ENCODE measurements at regions not wholly inside any gene's neighbourhood (a gene's known extent, or its start where the extent isn't known, plus 50 kb on each side); places are given as distances from the start of the nearest gene placed in this dataset.

DNA sequence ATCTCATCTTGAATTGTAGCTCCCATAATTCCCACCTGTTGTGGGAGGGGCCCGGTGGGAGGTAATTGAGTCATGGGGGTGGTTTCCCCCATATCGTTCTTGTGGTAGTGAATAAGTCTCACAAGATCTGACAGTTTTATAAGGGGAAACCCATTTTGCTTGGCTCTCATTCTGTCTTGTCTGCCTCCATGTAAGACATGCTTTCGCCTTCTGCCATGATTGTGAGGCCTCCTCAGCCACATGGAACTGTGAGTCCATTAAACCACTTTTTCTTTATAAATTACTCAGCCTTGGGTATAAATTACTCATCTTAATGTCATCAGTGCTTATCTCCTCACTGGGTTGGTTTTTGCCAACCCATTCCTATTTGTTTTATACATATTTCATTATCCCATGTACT lies 142.0 kb upstream of the GMDS start:
- FAIRE-seq, result no peak

DNA sequence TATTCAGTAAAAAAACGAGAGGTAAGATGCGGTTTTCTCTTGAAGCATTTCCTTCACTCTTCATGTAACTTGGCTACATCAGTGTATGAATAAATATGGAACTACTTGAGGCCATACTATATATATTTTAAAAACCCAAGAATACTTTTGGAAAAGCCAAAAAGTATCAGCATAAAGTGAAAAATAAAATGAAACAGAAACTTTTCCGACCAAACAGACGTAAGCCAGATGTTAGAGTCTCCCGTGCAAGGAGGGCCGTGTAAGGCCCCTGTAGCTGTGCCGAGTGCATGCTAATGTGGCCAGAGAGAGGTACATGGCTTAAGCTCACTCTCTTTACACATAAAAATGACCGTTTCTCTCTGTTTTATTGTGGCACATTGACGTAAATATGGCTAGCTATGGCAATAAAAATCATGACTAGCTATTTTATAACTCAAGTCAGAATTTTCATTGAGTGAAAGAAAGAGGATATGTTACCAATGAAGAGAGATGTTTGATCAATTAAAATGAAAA lies 140.1 kb upstream of the GMDS start:
- DNase-seq (ENCODE audit: insufficient read length, low spot score) (no peak), FAIRE-seq (no peak)

More for the DNA sequence above, 142.0 kb upstream of the GMDS start:
- no peak for DNase-seq (ENCODE audit: insufficient read length, low spot score)

DNA sequence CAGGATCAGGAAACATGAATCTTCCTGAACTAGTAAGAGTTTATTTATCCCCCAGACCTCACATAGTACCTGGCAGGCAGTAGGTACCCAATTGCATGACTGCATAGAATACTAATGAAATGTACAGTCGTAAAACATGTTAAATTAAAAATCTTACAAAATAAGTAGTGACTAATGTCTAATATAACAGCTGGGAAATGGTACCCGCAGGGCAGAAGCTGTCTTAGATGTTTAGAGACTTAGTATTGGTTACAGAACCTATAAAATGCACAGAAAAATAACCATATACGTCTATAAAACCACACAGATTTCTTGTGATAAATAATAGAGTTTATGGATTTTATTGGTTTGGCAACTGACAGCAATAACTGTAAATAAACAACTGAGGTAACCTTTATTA lies 139.1 kb upstream of the GMDS start:
- no peak for FAIRE-seq
- DNase-seq (ENCODE audit: insufficient read length, low spot score), result no peak

DNA sequence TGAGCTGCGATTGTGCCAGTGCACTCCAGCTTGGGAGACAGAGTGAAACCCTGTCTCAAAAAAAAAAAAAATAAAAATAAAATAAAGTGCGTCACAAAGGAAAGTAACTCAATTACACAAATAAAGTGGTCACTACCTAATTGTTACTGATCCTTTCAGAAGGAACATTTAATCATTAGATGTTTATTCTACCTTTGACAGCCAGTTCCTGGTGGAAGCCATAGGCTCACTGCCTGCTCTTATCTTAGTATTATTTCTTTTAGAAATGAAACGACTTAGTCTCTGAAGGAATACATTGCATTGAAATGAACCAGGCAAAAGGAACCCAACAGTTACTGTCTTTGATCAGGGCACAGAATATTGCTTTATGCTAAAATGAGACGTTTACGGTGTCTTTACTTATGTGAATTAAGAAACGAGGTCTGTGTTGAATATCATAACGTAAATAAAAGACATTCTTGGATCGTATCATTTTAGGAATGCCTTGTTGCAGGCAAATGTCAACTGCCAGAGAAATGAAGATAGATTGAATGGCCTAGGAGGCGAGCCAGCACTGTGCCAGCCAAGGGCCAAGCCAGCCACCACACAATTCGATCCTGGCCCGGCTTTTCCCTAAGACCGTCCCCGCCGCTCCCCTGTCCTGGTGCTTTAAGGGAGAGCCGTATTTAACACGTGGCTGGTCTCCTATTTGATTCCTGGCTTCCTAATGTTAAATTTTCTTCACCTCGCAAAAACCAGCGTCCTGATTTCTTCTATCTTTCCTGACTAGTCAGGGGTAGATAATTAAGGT lies 136.7 kb upstream of the GMDS start:
- FAIRE-seq, result no peak
- no peak for DNase-seq (ENCODE audit: insufficient read length, low spot score)

DNA sequence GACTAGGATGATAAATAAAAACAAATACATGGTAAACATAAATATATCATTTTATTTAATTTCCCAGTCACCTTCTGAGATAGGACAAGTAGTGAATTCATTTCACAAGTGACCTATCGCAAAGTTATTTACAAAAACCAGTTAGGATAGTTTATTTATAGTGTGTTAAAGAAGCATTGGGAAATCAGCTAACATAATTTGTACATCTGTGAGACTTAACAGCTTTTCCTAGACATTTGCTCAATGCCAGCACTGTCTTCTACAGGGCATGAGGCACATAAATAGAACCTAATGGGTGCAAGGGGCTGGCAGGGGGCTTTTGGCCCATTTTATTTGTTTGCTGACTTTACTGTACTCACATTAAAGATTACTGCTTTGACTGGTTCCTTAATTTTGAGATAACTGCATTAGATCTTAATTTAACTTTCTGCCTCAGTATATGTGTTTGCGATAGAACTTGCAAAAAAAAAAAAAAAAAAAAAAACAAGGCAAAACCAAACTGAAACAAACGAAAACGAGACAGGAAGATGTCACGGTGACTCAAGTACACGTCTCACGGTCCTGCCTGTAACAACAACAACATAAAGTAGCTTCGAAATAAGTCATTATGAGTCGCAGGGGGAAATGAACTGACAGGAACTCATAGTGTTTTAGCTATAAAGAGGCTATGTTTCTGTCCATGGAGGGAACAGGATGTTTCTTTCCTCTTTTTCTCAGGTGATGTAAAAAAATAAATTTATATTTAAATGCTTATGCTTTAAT lies 133.7 kb upstream of the GMDS start:
- no peak for DNase-seq (ENCODE audit: insufficient read length, low spot score)
- FAIRE-seq, result no peak

DNA sequence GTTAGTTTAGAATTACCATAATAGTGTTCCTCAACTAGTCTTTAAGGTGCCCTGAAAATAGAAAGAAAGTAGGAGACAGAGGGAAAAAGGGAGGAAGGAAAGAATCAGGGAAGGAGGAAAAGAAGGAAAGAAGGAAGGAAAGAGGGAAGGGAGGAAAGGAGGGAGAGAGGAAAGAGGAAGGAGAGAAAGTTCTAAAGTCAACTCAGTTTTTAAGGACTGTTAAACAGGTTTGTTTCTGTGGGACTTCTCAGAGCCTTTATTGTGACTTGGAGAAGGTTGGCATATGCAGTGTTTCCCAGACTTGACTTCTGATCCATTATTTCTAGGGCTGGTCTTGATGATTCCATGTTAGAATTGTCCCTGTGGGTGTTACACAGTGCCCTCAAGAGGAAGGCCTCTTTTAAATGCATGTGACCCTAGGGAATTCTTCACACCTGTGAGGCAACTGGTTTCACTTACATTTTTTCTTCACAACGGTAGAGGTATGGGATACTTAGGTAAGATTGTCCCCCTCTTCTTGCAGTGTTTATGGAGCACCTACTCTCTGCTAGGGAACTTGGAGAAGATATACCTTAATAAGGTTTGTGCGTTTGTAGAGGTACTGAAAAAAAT lies 132.7 kb upstream of the GMDS start:
- FAIRE-seq, result no peak
- DNase-seq (ENCODE audit: insufficient read length, low spot score), result no peak

DNA sequence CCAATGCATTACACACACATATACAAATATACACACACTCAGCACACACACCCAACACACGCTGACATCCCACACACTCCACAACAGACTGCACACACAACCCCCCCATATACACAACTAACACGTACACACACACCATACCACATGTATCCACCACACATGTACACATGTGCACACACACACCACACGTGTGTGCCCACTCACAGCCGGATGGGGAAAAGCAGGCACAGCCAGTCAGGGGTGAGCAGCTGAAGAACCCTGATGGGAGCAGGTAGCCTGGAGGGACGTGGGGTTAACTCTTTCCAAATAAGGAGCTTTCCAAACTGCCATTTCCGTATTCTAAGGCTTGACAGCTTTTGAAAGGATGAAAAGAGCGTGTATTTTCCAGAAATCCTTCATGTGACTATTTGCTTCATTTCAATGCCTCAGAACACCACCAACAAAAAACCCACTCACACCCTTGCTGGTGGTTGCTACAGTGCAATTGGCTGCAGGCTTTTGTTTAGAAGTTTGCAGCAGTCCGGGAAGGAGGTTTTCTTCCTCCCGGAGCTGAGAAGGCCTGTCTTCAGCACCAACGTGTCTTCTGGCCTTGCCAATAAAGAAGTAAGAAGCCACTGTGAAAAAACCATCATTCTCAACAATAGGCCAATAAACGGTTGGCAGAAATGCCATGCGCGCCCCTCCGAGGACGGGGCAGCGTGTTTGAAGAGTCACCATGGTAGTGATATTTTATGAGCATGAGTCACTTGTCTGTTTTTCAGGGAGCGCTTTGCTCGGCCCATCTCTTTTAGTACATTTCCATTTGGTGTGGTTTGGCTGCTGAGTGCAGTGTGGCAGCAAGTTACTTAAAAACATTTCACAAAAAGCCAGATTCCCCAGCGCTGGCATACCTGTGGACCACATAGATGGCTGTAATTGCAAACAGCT lies 131.3 kb upstream of the GMDS start:
- FAIRE-seq (peak; percentile 98), DNase-seq (ENCODE audit: insufficient read length, low spot score) (peak; percentile 62)

DNA sequence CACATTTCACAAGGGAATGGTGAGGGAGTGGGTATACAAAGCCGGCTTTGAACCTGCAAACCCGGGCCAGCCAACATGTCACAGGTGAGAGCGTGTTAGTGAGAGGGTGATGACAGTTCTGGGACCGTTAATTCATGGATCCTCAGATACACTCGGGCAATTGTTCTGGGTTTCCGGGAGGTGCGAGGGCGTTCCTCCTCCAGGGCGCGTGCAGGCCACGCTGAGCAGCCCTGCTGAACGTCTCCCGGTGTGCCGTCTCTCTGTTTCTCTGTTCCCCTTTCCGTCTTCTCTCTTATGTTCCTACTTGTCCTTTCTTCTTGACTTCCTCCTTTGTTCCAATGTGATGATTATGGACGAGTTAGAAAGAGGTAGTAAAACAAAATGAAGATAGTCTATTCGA lies 130.0 kb upstream of the GMDS start:
- FAIRE-seq (no peak), DNase-seq (ENCODE audit: insufficient read length, low spot score) (no peak)

DNA sequence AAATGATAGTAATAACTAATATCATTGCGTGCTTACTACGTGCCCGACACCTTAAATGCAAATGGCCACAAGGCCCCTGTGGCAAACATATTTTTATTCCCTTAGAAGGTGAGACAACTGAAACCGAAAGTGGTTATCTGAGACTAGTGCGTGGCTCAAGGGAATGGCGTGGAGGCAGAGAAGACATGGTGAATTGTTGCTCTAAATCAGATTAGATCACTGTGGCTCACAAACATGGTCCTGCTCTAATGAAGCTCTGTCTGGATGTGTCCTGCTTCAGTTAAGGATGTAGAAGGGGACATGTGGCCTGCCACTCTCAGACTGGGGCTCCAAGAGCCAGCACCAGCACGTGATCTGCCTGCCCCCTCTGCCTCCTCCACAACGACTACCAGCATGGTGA lies 124.2 kb upstream of the GMDS start:
- no peak for DNase-seq (ENCODE audit: insufficient read length, low spot score)
- FAIRE-seq, result no peak

DNA sequence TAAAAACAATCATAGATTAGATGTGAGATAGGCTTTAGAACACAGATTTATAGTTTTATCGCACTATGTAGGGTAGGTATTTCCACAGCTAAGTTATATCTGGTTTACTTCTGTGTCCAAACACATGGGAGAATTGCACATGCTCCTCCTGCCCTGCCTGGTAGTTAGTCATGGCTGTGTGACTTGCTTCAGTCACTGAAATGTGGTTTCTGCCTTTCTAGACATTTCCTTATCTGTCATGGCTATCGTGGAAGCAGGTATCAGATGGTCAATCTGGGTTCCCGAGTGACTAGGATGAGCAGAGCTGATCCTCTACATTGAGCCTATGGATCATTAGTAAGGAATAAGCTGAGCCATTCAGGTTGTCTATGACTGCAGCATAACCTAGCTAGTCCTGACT lies 117.8 kb upstream of the GMDS start:
- no peak for DNase-seq (ENCODE audit: insufficient read length, low spot score)
- FAIRE-seq, result no peak

DNA sequence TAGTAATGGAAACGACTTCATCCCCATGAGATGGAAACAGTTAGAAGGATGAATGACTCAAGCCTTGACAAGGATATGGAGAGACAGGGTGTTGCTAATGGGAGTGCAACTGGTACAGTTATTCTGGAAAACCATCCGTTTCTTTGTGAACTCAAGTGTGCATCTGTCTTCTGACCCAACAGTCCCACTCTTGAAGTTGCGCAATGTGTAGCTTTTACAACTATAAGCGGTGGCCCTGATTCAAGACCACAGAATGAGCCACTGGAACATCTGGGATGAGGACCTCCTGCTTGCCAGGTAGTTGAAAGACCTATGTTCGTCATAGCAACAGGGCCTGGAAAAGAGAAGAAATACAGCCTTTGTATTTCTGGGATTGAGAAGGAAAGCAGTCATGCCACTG lies 115.8 kb upstream of the GMDS start:
- no peak for FAIRE-seq
- no peak for DNase-seq (ENCODE audit: insufficient read length, low spot score)

DNA sequence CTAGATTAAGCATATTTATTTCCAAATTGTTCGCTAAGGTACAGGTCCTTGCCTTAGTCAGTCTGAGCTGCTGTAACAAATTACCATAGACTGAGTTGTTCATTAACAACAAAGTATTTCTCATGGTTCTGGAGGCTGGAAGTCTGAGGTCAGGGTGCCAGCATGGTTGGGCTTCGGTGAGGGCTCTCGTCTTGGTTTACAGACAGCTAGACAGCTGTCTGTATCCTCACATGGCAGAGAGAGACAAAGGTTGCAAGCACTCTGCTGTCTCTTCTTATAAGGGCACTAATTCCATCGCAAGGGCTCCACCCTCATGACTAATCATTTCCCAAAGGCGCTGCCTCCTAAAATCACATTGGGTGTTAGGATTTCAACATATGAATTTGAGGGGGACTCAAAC lies 115.3 kb upstream of the GMDS start:
- DNase-seq (ENCODE audit: insufficient read length, low spot score) (no peak), FAIRE-seq (no peak)

DNA sequence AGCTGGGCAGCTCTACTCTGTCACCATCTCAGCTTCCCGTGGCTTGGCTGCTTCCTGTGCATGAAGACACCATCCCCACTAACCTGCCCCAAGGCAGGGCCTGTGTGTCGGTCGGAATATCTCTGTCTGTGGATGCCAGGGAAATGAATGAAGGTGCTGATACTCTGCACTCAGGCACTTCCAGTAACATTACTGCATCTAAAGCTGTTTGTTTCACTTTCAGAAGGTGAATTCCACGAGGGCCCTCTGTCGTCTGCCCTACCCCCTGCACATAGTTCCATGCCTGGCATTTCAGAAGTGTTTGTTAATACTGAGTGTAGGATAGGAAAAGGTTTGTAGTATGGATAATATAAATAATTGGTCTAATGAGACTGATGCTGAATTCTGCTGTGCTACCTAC lies 114.7 kb upstream of the GMDS start:
- FAIRE-seq (no peak), DNase-seq (ENCODE audit: insufficient read length, low spot score) (no peak)

DNA sequence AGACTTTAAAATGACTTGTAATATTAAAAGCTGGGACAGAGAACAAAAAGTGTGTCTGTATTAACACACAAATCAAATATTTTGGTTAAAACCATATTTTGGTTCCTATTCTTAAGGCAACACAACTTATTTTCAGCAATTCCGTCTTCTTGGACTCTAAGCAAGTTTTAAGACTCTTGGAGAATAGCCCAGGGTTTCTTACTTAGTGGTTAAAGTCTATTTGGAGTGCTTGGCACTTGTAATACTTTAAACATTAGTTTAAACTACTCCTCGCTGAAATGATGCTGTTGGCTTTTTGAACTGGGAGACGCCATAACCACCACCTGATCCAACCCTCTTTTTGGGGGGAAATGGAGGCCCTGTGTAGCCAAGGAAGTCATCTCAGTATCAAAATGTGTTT lies 109.7 kb upstream of the GMDS start:
- FAIRE-seq, result no peak
- DNase-seq (ENCODE audit: insufficient read length, low spot score), result no peak

DNA sequence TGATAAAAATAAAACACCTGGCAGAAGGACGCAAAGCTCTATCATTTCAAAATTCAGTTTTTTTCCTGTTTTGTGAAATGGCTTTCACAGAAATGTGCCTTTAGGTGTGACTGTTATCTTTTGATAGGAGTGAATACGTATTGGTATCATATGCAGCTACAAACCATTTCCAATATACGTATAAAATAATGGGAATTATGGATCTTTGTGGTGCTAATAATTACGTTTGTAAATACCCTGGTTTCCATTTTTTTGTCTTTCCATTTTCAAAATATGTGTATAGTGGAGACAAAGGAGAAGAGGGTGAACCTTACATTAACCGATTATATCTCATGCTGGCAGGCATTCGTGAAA lies 108.7 kb upstream of the GMDS start:
- no peak for FAIRE-seq
- DNase-seq (ENCODE audit: insufficient read length, low spot score), result no peak

DNA sequence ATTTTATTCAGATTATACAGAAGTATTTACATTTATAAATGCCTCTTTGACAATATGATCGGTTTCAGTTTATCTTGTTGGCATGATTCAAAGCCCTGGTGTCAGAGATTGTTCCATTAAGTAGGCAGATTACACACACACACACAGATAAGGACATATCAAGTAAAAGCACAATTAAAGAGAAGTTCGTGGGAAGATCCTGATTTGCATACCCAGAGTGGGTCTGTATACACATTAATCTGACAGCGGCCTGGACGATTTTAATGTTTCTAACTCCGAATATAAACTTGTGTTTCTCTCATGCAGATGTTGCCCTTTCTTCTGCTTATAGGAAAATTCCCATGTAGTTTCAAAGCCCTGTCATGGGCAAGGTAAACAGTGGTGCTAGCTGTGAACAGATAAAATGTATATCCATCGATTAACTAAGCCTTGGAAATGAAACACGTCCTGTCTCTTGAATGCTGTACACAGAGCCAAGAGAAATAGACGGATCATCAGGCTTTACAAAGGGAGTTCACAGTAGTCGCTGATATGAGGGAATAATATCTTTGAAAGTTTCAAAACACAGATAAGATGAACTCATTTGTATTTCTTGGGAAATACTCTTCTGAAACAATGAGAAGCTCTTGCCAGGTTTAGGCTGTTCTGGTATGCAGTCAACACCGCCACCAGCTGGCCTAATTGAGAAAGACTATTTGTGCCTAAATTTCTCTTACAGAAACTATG lies 108.2 kb upstream of the GMDS start:
- peak; percentile 60 for DNase-seq (ENCODE audit: insufficient read length, low spot score)
- no peak for FAIRE-seq

DNA sequence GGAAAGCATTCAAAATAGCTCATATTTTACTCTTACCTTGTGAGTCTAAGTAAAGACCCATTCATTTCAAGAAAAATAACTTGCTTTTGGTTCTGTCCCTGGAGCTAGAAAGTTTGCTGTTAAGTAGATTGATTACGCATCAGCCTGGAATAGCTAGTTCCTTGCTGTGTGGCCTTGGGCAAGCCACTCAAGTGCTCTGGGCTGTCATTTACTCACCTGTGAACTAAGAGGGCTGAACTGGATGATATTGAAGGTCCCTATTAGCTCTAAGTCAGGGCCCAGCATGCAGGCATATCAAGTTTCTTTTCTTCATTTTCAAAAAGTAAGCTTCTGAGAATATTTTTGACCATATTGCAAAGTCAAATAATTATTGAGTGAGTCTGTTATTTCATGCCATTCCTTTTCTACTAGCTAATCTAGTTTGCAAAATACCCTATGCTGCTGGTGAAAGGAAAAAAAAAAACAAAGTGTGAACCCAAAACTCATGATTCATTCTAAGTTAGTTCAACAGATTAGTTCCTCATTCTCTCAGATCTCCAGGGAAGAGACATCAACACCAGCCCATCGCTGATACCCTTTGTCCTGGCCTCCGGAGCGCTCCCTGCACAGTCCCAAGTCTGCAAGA lies 106.5 kb upstream of the GMDS start:
- FAIRE-seq (no peak), DNase-seq (ENCODE audit: insufficient read length, low spot score) (no peak)

DNA sequence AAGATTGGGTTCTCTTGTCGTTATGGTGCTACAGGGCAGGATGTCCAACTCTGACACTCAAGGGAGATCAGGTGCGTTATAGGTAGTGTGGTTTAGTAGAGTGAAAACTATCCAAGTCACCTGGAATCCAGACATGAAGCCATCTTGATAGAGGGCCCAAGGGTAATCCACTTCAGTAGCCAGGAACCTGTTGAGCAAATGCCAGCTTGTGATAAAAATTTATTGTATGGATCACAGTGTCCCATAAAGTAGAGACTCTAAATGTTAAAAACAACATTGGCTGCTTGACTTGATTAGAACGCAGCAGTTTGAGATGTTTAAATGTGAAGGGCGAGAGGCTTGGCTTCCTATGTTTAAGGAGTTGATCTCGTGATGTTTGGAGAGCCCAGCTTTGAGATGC lies 105.7 kb upstream of the GMDS start:
- no peak for FAIRE-seq
- DNase-seq (ENCODE audit: insufficient read length, low spot score), result no peak

DNA sequence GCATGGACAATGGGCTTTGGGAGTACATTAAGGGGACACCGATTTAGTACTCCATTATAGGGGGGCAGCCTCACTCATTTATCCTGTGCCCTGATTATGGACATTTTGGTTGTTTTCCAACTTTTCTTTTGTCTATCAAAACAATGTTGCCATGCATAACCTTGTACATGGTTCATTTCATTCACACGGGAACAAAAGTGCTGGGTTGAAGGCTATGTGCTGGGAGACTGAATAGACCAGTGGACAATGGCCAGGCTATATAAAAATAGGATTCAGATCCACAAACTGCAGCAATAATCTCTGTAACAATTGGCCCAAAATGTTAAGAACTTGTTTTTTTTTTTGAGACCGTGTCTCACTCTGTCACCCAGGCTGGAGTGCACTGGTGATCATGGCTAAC lies 100.7 kb upstream of the GMDS start:
- DNase-seq (ENCODE audit: insufficient read length, low spot score) (no peak), FAIRE-seq (no peak)
